Liver (tissue), 3 donors: ENCODE measurements at regions not wholly inside any gene's neighbourhood (a gene's known extent, or its start where the extent isn't known, plus 50 kb on each side); places are given as distances from the start of the nearest gene placed in this dataset.

Experiments
- CTCF ChIP-seq: fragments of 150-350 bp; IDR thresholded peaks from 2 replicates; pipeline ENCODE4 v1.5.1; 2017; ENCODE audit warnings: improper control_type of control experiment, low read depth, low read length; ENCODE audit not compliant: missing input control
- EGR1 ChIP-seq, 2 donors: IDR thresholded peaks; 2 replicates each; pipeline ENCODE4 v1.6.1; 2016 to 2018; ENCODE audit warnings: antibody characterized with exemption in 2 of 2, low read depth in 2 of 2
- GABPA ChIP-seq, 2 donors: IDR thresholded peaks in 1 of 2; conservative IDR thresholded peaks in 1 of 2; 2 replicates each; pipeline ENCODE4 v1.6.1; 2016; ENCODE audit warnings: antibody characterized with exemption in 2 of 2, mild to moderate bottlenecking in 1 of 2, moderate library complexity in 1 of 2
- HNF4G ChIP-seq: IDR thresholded peaks from 2 replicates; pipeline ENCODE4 v1.6.1; 2016; ENCODE audit warnings: antibody characterized with exemption
- JUND ChIP-seq, 2 donors: IDR thresholded peaks; 2 replicates each; pipeline ENCODE4 v1.6.1; 2016; ENCODE audit warnings: antibody characterized with exemption in 2 of 2
- REST ChIP-seq: IDR thresholded peaks from 2 replicates; pipeline ENCODE4 v1.6.1; 2016; ENCODE audit warnings: antibody characterized with exemption, mild to moderate bottlenecking
- RXRA ChIP-seq, 2 donors: IDR thresholded peaks; 2 replicates each; pipeline ENCODE4 v1.6.1; 2017 to 2018; ENCODE audit warnings: antibody characterized with exemption in 2 of 2, mild to moderate bottlenecking in 1 of 2
- TAF1 ChIP-seq: conservative IDR thresholded peaks from 2 replicates; pipeline ENCODE4 v1.6.1; 2016; ENCODE audit warnings: antibody characterized with exemption, mild to moderate bottlenecking
- YY1 ChIP-seq: IDR thresholded peaks from 2 replicates; pipeline ENCODE4 v1.6.1; 2016; ENCODE audit warnings: antibody characterized with exemption, mild to moderate bottlenecking
- TF ChIP-seq, protein P1 (sequence below): IDR thresholded peaks from 2 replicates; pipeline ENCODE4 v1.6.1; 2016; ENCODE audit warnings: antibody characterized with exemption
- TF ChIP-seq, protein P2 (sequence below): IDR thresholded peaks from 2 replicates; pipeline ENCODE4 v1.6.1; 2016; ENCODE audit warnings: antibody characterized with exemption
- donor health status: healthy.
- donor health status: healthy.

GRCh38 chr3:154588831-154589230, 158.8 kb upstream of the GPR149 start:
- TF ChIP-seq CTCF (no peak), RXRA (IDR thresholded peaks at IDR 0.05) (no peak), HNF4G (no peak), REST (no peak), YY1 (no peak), GABPA (IDR thresholded peaks at IDR 0.05 in 1 of 2, conservative IDR thresholded peaks at IDR 0.05 in 1 of 2) (no peak), EGR1 (IDR thresholded peaks at IDR 0.05; ENCODE audit: low read depth in 2 of 2) (no peak), JUND (IDR thresholded peaks at IDR 0.05) (no peak), TAF1 (no peak)
- TF ChIP-seq, protein P1, sequence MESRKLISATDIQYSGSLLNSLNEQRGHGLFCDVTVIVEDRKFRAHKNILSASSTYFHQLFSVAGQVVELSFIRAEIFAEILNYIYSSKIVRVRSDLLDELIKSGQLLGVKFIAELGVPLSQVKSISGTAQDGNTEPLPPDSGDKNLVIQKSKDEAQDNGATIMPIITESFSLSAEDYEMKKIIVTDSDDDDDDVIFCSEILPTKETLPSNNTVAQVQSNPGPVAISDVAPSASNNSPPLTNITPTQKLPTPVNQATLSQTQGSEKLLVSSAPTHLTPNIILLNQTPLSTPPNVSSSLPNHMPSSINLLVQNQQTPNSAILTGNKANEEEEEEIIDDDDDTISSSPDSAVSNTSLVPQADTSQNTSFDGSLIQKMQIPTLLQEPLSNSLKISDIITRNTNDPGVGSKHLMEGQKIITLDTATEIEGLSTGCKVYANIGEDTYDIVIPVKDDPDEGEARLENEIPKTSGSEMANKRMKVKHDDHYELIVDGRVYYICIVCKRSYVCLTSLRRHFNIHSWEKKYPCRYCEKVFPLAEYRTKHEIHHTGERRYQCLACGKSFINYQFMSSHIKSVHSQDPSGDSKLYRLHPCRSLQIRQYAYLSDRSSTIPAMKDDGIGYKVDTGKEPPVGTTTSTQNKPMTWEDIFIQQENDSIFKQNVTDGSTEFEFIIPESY: no peak
- TF ChIP-seq, protein P2, sequence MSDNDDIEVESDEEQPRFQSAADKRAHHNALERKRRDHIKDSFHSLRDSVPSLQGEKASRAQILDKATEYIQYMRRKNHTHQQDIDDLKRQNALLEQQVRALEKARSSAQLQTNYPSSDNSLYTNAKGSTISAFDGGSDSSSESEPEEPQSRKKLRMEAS: no peak
